HEK293T (cell line): ENCODE measurements at regions not wholly inside any gene's neighbourhood (a gene's known extent, or its start where the extent isn't known, plus 50 kb on each side); places are given as distances from the start of the nearest gene placed in this dataset.

ENCODE experiments used
- FOXK2 ChIP-seq: fragments of 450-650 bp; IDR thresholded peaks from 2 replicates; pipeline ENCODE4 v1.6.1; 2016; ENCODE audit warnings: mild to moderate bottlenecking
- L3MBTL2 ChIP-seq: fragments of 450-650 bp; conservative IDR thresholded peaks from 2 replicates; pipeline ENCODE4 v1.6.1; 2016; ENCODE audit warnings: mild to moderate bottlenecking
- LEF1 ChIP-seq: fragments of 450-650 bp; IDR thresholded peaks from 2 replicates; pipeline ENCODE4 v1.6.1; 2017; ENCODE audit warnings: mild to moderate bottlenecking, borderline replicate concordance
- SP1 ChIP-seq: fragments of 450-650 bp; IDR thresholded peaks from 2 replicates; pipeline ENCODE4 v1.6.1; 2017
- SUZ12 ChIP-seq: fragments of 450-650 bp; IDR thresholded peaks from 2 replicates; pipeline ENCODE4 v1.6.1; 2016; ENCODE audit warnings: mild to moderate bottlenecking

- no peak for TF ChIP-seq SP1
- no peak for TF ChIP-seq SUZ12
- TF ChIP-seq FOXK2: no peak
- TF ChIP-seq LEF1: no peak; the same call in 1 of the 2 replicates
- TF ChIP-seq L3MBTL2: no peak
Measured at GRCh38 chr14:98798099-98798498, 473.9 kb downstream of the BCL11B start.
